BE2C (cell line): ENCODE measurements at regions not wholly inside any gene's neighbourhood (a gene's known extent, or its start where the extent isn't known, plus 50 kb on each side); places are given as distances from the start of the nearest gene placed in this dataset.

Source experiments
- DNase-seq: peaks from one replicate; pipeline ENCODE4 v3.0.0-alpha.2; 2020
- H3K27me3 ChIP-seq: fragments of 250-450 bp; sonication (Bioruptor Pico); 2 replicates; pipeline ENCODE4 v1.5.1; 2020; ENCODE audit warnings: mild to moderate bottlenecking
- H3K36me3 ChIP-seq: fragments of 250-450 bp; sonication (Bioruptor Pico); 2 replicates; pipeline ENCODE4 v1.5.1; 2020; ENCODE audit warnings: mild to moderate bottlenecking
- H3K4me1 ChIP-seq: fragments of 250-450 bp; sonication (Bioruptor Pico); 2 replicates; pipeline ENCODE4 v1.5.1; 2020
- H3K4me3 ChIP-seq: 2 replicates; pipeline ENCODE4 v1.5.1; 2011; ENCODE audit warnings: low read depth, low read length
- H3K9me3 ChIP-seq: fragments of 250-450 bp; sonication (Bioruptor Pico); 2 replicates; pipeline ENCODE4 v1.5.1; 2020
- CTCF ChIP-seq: IDR thresholded peaks from 2 replicates; pipeline ENCODE4 v1.5.1; 2012; ENCODE audit warnings: mild to moderate bottlenecking, low read depth, low read length

- H3K9me3 ChIP-seq = no peaks in the 10 kb centered on the region
Observed at GRCh38 chr5:44652674-44653073, 156.1 kb upstream of the MRPS30 start.

DNA sequence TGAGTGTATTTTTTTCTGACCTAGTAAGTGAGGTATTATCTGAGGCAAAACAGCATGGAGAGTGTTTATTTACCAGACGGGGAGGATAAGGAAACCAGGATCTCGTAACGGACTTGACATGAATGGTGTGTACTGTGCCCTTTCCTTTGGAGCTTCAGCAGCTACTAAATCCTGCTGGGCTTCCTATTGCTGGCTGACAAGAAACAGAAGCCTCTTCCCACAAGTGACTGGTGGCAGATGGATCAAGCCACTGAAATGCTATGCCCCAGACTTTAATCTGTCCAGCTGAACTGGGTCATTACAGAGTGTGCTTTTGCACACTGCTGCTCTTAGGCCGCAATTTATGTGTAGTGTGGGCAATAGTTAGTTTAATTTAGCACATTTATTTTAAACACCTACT, 162.7 kb upstream of the MRPS30 start:
- DNase-seq = no peak
- H3K9me3 ChIP-seq = no peaks in the 10 kb centered on the region
- no peaks in the 10 kb centered on the region for H3K27me3 ChIP-seq
- no peak overlapping the region for H3K4me3 ChIP-seq
- H3K36me3 ChIP-seq = no peaks in the 10 kb centered on the region
- H3K4me1 ChIP-seq = no peaks in the 10 kb centered on the region
- TF ChIP-seq CTCF = no peak

More at GRCh38 chr5:44652674-44653073, 156.1 kb upstream of the MRPS30 start:
- DNase-seq = no peak
- Histone ChIP-seq H3K4me3 (no peak overlapping the region), H3K36me3 (no peaks in the 10 kb centered on the region), H3K4me1 (no peaks in the 10 kb centered on the region), H3K27me3 (no peaks in the 10 kb centered on the region)
- TF ChIP-seq CTCF = no peak

- no peaks in the 10 kb centered on the region for H3K9me3 ChIP-seq
- H3K4me1 ChIP-seq = no peaks in the 10 kb centered on the region
- TF ChIP-seq CTCF = no peak
- no peak overlapping the region for H3K4me3 ChIP-seq
- H3K36me3 ChIP-seq = no peaks in the 10 kb centered on the region
- DNase-seq = no peak
- H3K27me3 ChIP-seq = no peaks in the 10 kb centered on the region
Observed at GRCh38 chr5:44645502-44645901, 163.2 kb upstream of the MRPS30 start.

DNA sequence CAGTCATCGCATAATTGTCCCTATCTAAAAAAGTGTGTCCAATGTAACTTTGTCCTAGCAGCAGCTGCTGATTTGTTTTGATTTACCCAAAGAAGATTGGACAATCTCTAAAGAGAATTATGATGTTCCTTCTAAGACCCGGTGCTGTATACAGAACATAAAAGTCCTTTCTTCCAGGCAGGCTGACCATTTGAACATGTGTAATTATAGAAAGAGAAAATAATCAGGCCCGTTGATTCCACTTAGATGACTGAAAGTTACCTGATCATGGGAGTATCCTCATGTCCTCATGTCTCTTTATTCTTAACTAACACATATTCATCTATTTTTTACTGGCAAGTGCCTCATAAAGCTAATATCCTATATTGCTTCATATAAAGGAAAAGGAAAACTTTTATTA, 164.1 kb upstream of the MRPS30 start:
- Histone ChIP-seq H3K36me3 (no peaks in the 10 kb centered on the region), H3K9me3 (no peaks in the 10 kb centered on the region)
- TF ChIP-seq CTCF = no peak

DNA sequence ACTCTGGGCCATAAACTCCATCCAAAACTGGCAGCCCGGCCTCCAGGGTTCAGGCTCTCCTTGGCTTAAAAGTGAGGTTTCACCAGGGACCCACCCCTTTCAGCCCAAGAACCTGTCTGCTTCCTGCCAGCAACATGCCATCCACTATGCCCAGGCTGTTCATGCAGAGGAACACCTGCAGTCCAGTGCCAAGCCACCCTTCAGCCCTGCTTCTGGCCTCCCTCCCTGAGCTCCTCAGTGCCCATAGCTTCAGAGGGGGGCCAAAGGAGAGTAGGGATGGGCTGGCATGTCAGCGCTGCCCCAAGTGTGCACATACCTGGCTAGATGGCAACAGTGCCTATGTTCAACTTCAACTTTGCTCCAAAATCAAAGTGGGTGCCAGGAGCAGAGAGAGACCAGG, 166.9 kb upstream of the MRPS30 start:
- TF ChIP-seq CTCF = no peak
- no peak for DNase-seq

More for the DNA sequence above, 164.1 kb upstream of the MRPS30 start:
- Histone ChIP-seq H3K4me3 (no peak overlapping the region), H3K27me3 (no peaks in the 10 kb centered on the region), H3K4me1 (no peaks in the 10 kb centered on the region)
- no peak for DNase-seq

DNA sequence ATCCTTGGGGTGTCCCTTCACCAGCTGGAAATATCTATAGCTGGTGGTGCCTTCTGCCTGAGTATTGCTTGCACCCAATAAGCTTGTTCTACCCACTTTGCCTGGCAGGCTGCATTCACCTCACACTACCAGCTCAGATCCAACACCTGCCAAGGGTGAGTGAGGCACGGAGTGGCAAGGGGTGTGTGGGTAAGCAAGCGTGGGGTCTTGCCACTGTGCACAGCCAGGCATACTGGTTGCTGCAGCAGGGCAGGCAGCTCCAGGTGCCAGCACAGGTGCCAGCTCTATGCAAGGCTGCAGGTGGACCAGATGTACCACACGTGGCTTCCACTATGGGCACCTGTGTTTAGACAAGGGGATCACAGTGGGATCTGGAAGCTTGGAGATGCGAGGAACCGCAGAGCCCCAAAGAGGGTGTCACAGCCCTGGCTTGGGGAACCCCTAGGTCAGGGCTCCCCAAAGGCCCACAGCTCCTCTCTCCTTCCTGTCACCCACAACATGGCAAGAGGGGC, 167.7 kb upstream of the MRPS30 start:
- H3K27me3 ChIP-seq = no peaks in the 10 kb centered on the region

More for the DNA sequence above, 166.9 kb upstream of the MRPS30 start:
- no peak overlapping the region for H3K4me3 ChIP-seq
- H3K27me3 ChIP-seq = no peaks in the 10 kb centered on the region
- no peaks in the 10 kb centered on the region for H3K36me3 ChIP-seq
- H3K9me3 ChIP-seq = no peaks in the 10 kb centered on the region
- H3K4me1 ChIP-seq = no peaks in the 10 kb centered on the region

More for the DNA sequence above, 167.7 kb upstream of the MRPS30 start:
- DNase-seq = no peak
- no peak for TF ChIP-seq CTCF
- Histone ChIP-seq H3K4me1 (no peaks in the 10 kb centered on the region), H3K9me3 (no peaks in the 10 kb centered on the region), H3K4me3 (no peak overlapping the region), H3K36me3 (no peaks in the 10 kb centered on the region)
